Fibroblast of peridontal ligament (primary cell): ENCODE measurements at regions not wholly inside any gene's neighbourhood (a gene's known extent, or its start where the extent isn't known, plus 50 kb on each side); places are given as distances from the start of the nearest gene placed in this dataset.

ENCODE experiments used
- DNase-seq: peaks from one replicate; pipeline ENCODE4 v3.0.0-alpha.2; 2010; ENCODE audit errors: extremely low read depth

DNA sequence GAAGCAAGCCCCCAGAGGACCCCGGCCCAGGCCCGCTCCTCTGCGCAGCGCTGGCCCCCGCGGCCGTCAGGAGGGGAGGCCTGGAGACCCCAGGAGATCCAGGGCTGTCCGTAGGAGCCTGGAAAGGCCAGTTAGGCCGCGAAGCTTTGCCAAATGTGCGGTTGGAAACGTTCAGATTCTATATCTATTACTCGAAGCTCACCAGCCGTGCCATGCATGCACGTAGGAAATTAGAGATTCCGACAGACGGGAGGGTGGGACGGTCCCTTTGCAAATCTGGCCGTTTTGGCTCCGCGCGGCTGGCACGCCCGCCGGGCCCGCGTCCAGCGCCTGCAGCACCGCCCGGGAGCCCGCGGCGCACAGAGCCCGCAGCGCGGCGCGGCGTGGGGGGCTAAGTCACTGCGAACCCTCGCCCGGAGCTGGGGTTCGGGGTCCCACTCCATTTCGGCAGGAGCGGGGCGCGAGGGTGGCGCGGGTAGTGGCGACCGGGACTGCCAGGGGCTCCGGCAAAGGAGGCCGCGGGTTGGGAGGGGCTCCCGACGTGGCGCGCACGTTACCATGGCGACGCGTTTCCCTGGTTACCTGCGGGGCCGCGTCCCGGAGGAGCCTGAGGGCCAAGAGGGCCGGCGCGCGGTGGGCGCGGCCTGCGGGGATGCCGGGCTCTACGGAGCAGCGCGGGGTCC is 488.6 kb upstream of the SMIM21 start:
- DNase-seq: no peak

DNA sequence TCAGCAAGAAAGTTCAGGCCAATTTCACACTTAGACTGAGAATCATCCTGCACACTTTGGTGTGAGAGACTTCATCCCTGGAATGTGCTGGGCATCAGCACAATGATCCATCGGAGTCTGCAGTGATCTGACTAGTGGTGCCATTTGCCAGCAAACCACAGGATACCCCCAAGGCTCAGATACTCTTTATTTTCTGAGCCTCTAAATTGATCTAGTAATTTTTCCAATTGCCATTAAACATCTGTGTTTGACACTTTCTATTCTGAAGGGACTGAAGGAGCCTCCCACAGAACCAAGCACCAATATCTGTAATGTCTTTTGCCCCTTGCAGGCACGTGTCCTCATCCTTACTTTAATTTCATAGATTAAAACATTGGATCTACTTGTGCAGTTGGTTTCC is 485.3 kb upstream of the SMIM21 start:
- DNase-seq: no peak

DNA sequence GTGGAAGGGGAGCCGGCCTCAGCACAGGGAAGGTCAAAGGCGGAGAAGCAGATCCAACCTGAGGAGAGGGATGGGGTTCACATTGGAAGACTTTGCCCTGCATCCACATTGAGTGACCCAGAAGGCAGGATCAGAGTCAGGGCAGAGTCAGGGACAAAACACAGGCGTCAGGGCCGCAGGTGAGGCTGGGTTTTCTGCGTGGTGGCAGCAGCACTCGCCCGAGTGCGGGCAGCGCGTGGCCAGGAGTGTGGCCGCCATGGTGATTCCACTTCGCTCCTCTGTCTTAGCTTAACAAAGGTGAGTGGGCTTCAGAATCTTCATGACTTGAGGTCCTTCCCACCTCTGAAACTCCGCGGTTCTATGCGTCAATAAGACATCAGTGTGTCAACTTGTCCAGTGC is 476.9 kb upstream of the SMIM21 start:
- no peak for DNase-seq

DNA sequence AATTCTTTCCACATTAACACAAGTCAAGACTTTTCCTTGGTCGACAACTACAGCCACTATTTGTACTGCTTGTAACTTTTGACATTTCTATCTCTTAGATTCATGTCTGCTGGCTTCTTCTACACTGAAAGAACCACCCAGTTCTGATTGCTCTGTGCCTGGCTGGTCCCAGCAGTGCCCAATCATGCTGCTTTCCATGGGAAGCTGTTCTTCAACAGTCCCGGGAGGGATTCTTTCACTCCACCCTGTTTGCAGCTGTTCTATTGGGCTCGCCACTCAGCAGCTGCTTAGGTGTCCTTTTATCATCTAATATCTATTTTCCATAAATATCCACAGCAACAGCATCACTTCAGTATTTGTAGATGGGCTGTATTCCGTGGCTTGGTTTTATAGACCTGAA is 471.1 kb upstream of the SMIM21 start:
- no peak for DNase-seq

DNA sequence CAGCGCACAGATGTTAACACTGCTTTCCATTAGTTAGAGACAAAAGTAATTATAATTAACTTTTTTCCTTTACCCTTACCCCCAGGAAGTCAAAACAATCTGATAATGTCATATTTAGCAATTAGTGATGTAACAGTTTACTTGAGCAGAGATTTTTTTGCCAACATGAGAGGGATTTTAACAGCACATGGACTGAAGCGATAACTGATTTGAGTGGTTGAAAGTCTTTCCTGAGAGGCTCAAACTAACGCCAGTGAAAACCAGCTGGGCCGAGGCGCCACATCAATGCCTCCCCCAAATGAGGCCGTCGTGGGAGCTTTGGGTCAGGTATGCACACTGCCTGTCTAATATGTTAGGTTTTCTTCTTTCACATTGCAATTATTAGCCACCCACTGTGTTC is 469.9 kb upstream of the SMIM21 start:
- no peak for DNase-seq

DNA sequence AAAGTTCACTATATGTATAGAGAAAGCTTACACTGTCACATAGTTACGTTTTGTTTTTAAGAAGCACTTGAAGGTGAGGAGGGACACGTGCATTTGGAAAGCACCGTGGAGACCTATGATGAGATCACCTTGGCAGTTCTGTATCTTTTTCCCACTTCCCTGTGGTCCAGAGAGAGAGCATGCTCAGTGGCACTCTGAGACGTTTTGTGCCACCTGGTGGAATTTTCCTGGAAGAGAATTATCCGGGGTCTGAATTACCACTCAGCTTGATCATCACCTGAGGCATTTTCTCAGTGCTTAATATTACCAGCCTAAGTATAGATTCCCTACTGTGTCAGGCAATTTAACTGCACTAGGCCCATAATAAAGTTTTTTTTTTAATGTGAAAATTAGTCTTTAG is 469.4 kb upstream of the SMIM21 start:
- no peak for DNase-seq

DNA sequence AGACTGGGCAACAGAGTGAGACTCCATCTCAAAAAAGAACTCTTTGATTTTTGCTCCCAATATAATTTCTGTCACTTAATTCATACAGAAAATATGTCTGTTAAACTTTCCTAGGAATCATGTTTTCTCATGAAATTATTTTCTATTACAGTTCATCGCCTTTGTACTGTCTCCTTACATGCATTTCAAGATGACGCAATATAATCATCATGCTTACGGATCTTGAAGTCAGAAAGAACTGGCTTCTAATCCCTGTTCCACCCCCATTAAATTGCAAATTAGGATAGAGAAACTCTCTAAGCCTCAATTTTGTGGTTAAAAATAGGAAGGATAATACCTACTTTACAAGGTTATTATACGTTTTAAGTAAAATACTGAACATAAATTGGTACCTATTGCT is 467.6 kb upstream of the SMIM21 start:
- DNase-seq: no peak

DNA sequence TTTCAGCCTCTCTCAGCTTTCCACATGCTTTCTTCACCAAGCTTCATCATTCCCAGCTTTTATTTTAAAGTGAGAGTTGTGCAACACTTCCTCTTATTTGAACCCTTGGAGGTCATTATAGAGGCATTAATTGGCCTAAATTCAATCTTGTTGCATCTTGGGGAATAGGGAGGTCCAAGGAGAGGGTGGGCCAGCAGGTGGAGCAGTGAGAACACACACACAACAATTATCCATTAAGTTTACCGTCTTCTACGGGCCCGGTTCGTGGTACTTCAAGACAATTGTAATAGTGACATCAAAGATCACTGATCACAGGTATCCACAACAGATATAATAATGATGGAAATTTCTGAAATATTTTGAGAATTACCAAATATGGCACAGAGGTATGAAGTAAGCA is 457.2 kb upstream of the SMIM21 start:
- DNase-seq: no peak

DNA sequence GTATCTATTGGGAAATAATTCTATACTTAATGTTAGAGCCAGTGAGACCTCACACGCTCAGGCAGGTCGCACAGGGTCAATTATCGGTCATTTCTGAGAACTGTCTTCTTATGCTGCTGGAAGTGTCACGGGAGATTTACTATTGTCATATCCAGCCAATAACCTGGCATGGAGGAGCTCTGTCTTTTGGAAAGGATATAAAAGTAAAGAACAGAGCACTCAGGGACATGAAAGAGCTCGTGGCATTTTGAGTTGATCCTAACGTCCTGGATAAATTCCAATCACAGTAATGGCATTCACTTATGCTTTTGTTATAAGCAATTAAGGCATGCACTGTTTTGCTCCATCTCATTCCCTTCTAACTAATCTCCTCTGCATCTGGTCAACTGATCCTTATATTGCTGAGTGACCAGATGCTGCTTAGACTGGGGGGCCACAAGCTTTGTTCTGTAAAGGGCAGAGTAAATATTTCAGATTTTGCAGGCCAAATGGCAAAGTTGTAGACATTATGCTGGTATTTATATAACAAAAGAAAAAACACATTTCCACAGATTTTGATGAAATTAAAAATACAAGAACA is 453.5 kb upstream of the SMIM21 start:
- DNase-seq: no peak

- DNase-seq: no peak
Observed at GRCh38 chr18:75880266-75880665, 452.8 kb upstream of the SMIM21 start.

GRCh38 chr18:75879196-75879595 is 451.7 kb upstream of the SMIM21 start:
- DNase-seq: no peak

- DNase-seq: no peak
Observed at GRCh38 chr18:75875559-75875958, 448.1 kb upstream of the SMIM21 start.

- no peak for DNase-seq
Observed at GRCh38 chr18:75874401-75875089, 447.0 kb upstream of the SMIM21 start.

GRCh38 chr18:75871596-75871995 is 444.1 kb upstream of the SMIM21 start:
- DNase-seq: no peak

GRCh38 chr18:75869162-75869561 is 441.7 kb upstream of the SMIM21 start:
- DNase-seq: no peak

GRCh38 chr18:75868031-75868430 is 440.5 kb upstream of the SMIM21 start:
- no peak for DNase-seq

DNA sequence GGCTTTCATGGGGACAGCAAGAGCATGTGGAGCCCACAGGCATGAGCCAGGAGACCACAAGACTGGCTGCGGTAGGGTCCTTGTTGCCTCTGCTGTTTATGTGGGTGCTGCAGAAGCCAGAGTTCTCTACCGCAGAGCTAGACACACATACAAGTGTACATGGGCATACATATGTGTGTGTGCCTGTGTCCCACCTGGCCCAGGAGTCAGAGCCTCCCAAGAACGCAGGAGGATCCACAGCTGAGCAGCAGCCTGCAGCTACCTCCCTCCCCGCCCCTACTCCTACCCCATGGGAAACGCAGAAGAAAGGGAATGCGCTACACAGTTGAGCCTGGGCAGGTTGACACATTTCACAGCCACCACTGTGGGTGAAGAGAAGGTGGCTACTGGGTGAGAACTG is 438.1 kb upstream of the SMIM21 start:
- no peak for DNase-seq

DNA sequence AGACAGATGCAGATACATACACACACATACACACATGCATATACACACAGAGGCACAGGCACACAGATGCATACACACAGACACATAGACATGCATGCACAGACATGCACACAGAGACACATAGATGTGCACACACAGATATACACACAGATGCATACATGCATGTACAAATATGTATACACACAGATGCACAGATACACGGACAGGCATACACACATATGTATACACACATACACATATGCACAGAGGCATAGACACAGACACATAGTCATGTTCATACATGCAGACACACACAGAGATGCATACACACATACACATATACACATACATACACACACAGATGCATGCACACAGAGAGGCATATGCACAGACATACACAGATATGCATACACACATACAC is 437.3 kb upstream of the SMIM21 start:
- no peak for DNase-seq

DNA sequence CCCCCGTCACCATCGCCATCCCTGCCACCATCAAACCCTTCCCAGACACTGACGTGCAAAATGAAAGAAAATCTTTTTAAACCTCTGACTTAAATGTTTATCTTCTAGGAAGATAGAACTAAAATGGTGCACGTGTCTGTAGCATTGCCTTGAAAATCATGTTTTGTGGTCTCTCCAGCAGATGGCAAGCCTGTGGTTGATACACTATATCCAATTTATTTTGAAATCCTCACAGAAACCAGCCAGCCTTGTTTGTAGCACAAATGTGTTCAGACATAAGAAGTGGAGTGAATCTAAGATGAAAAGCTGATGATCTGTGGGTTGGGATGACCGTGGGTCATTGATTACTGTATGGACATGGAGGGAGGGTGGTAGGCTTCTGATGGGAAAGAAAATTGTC is 436.2 kb upstream of the SMIM21 start:
- DNase-seq: no peak

GRCh38 chr18:75862458-75862857 is 435.0 kb upstream of the SMIM21 start:
- DNase-seq: no peak

DNA sequence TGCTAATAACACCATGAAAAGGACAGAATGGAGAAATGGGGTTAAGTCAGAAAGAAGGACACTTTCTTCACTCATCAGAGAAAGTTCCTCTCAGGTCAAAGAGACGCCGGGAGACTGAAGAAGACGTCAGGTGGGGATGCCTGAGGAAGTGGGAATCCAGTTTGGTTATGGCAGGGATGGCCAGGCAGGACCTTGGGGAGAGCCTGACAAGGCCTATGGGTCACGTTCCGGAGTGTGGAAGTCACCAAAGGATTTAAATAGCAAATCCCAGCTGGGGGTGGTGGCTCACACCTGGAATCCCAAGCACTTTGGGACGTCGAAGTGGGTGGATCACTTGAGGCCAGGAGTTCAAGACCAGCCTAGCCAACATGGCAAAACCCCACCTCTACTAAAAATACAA is 432.7 kb upstream of the SMIM21 start:
- no peak for DNase-seq

DNA sequence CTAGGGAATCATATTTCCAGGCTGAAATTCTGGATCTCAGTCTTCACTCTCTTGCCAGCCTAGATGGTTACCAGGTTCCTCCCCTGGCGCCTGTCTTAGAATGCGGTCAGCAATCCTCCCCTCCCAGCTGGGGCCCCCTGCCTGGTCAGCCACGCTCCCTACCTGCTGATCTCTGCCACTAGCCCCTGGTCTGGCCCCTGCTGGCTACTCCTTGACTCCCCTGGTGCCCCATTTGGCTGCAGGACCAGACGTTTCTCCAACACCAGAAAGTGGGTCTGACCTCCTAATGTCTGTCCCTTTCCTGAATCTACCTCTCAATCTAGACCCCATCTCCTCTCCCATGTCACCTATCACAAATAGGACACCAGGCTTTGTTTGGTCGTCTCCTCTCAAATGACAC is 432.0 kb upstream of the SMIM21 start:
- no peak for DNase-seq

DNA sequence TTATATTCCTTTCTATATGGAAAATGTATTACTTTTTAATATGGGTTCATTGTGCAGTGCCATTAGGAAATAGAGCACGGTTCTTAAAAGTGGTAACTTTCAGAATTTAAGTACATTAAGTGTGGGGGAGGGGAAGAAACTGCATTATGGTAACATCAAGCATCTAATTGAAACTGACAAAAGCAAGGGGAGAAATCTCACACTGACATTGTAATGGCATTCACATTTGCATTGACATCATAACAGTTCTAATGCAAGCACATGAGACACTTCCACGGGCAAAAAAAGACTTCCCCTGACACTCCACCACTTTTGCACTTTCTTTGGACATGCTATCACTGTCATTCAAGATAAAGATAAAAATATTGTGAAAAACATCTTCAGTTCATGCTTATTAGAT is 431.3 kb upstream of the SMIM21 start:
- DNase-seq: no peak

GRCh38 chr18:75857558-75857957 is 430.1 kb upstream of the SMIM21 start:
- no peak for DNase-seq
